ENCODE measurements at regions not wholly inside any gene's neighbourhood (a gene's known extent, or its start where the extent isn't known, plus 50 kb on each side); places are given as distances from the start of the nearest gene placed in this dataset.
"Not testable (repeated sequence)": the region's sequence is repeated elsewhere in the genome, so short reads cannot be mapped to it uniquely, and the experiment has no call there.

DNA sequence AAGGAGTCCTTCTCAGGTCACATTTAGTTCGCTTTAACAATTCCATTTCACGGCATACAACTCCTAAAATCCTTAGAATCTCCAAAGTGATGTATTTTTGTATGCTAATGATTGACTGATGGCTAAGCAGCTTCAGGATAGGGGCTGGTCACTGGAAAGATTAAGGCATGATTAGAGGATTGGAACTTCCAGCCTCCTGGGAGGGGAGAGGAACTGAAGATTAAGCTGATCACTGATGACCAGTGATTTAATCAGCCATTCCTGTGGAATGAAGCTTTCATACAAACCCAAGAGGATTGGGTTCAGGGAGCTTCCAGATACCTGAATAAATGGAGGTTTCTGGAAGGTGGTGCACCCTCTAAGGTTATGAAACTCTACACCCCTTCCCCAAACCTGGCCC, 123.9 kb upstream of the CDK13 start:
- no peak for DNase-seq

DNA sequence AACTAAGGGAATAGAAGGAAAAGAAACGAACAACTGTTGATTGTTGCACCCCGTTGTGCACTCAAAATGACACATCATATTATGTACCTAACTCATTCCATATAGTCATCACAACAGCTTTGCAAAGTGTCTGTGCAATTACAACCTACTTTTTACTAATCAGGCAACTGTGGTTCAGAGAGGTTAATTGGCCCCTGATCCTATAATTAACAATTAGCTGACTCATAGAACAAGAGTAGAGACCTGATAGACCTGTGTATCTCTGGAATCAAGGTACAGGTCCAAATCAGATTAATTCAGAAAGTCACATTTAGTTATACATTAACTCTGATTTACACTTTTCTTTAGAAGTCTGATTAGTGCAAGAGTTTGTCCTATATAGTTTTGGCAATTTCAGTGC, 122.5 kb upstream of the CDK13 start:
- DNase-seq, result no peak

GRCh38 chr7:39829028-39829427, 121.0 kb upstream of the CDK13 start:
- DNase-seq, result no peak

GRCh38 chr7:39832519-39833085, 117.5 kb upstream of the CDK13 start:
- no peak for DNase-seq

GRCh38 chr7:39833180-39833799, 116.8 kb upstream of the CDK13 start:
- DNase-seq, result peak; percentile 82

DNA sequence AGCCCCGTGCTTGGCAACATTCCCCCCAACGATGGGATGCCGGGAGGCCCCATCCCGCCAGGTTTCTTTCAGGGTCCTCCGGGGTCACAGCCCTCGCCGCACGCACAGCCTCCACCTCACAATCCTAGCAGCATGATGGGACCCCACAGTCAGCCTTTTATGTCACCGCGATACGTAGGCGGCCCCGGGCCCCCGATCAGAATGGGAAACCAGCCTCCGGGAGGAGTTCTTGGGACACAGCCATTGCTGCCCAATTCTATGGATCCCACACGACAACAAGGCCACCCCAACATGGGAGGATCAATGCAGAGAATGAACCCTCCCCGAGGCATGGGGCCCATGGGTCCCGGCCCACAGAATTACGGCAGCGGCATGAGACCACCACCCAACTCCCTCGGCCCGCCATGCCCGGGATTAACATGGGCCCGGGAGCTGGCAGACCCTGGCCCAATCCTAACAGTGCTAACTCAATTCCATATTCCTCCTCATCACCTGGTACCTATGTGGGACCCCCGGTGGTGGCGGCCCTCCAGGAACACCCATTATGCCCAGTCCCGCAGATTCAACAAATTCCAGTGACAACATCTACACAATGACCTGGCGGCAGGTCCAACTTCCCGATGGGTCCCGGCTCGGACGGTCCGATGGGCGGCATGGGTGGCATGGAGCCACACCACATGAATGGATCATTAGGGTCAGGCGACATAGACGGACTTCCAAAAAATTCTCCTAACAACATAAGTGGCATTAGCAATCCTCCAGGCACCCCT, 116.0 kb upstream of the CDK13 start:
- not testable (repeated sequence) for DNase-seq

DNA sequence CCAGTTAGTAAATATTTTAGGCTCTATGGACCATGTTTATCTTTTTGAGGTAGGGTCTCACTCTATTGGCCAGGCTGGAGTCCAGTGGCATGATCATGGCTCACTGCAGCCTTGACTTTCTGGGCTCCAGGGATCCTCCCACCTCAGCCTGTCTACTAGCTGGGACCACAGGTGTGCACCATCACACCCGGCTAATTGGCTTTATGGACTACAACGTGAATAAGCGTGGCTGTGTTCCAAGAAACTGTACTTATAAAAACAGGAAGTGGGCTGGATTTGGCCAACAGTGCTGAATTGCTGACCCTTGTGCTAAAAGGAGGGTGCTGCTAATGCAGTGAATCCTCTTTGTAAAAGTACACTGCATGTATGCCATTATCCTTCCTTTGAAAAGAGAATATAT, 111.7 kb upstream of the CDK13 start:
- DNase-seq, result peak; percentile 99

DNA sequence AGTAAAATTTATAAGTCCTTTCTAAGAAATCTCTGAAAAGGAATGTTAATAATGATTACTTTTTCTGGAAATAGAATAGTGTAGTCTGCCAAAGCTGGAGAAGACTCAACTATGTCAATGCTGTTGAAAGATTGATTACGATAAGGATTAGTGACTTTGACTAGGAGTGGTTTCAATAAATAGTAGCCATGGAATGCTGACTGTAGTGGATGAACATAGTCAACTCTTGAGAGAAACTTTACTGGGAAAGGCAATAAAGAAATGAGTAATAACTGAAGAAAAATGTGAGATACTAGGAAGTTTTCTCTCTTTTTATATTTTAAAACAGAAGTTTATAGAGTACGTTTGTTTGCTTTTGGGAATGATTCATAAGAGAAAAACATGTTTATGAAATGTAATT, 105.0 kb upstream of the CDK13 start:
- no peak for DNase-seq

DNA sequence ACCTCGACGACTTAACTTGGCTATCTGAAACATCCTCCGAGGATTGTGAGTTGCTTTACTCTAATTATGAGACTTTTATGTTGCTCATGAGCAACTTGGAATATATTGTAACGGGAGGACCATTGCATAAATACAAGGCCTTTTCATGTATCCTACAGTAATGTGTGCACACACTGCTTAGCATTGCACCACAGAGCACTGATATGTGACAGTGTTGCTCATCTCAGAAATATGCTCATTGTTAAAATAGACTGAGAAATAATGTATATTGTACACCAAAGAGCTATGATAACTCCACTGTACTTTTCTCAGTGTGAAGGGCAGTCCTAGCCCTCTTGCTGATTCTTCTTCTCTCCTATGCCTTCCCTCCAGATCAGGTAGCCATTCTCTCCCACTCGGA, 102.8 kb upstream of the CDK13 start:
- no peak for DNase-seq

DNA sequence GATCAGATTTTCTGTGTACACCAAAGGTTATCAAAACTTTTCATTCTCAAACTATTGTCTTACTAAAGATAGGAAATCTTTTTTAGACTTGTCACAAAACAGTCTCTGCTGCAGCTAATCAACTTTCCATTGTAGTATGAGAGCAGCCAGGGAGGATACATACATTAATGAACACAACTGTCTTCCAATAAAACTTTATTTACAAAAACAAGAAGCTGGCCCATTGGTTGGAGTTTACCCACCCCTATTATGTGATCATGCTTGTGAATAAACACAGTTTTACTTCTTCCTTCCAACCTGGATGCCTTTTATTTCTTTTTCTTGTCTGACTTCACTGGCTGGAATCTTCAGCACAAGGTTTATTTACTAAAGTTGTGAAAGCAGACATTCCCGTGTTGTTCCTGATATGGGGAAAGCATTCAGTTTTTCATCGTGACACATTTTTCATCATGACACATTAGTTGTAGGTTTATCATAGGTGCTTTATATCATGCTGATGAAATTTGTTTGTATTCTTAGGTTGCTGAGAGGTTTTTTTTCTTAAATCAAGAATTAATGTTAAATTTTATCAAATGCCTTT, 98.5 kb upstream of the CDK13 start:
- DNase-seq, result no peak

GRCh38 chr7:39854616-39855324, 95.3 kb upstream of the CDK13 start:
- not testable (repeated sequence) for DNase-seq

DNA sequence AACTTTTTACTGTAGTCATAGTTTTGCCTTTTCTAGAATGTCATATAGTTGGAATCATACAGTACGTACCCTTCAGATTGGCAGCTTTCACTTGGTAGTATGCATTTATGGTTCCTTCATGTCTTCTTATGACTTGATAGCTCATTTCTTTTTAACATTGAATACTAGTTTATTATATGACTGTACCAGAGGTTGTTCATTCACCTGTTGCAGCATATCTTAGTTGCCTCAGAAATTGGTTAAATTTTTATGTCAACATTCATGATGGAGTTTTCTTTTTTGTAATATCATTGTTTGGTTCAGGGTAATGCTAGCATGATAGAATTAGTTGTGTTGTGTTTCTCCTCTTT, 94.8 kb upstream of the CDK13 start:
- no peak for DNase-seq

- peak; percentile 22 for DNase-seq
These were observed 86.3 kb upstream of the CDK13 start for GRCh38 chr7:39863675-39864322.

DNA sequence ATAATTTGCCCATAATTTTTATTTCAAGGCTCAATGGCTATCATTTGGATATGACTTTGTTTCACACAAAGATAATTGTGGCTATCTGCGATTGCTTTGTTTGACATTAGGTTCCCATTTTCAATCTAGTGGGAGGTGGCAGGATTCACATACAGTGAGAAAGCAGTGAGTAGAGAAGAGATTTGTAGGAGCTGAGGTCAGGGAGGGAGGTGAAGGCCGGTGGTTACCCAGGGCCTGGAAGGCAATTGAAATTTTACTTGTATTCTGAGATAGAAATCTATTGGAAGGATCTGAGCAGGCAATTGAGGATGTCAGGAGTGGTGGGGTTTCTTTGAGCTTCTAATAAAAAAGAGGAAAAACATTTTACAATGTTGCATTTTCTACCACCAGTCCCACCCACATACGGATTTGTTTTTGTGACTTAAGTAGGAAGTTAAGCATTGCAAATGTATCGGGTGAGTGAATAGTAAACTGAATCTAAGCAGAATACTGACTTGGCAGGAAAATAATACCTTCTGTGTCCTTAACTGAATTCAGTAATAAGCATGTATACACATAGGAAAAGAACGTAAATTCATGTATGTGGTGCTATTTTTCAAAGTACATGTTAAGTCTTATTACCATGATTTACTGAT, 80.1 kb upstream of the CDK13 start:
- not testable (repeated sequence) for DNase-seq

DNA sequence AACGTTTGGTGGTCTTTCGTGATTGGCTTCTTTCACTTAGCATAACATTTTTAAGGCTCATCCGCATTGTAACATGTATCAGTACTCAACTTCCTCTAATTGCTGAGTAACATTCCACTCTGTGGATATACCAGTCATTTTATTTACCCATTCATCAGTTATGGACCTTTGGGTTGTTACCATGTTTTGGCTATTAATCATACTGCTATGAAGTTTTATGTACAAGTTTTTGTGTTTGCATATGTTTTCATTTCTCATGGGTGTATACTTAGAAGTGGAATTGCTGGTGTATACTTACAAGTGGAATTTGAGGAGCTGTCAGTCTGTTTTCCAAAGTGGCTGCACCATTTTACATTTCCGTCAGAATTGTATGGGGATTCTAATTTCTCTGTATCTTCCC, 78.4 kb upstream of the CDK13 start:
- not testable (repeated sequence) for DNase-seq

- DNase-seq, result no peak
These were observed 69.5 kb upstream of the CDK13 start for GRCh38 chr7:39880556-39880955.

DNA sequence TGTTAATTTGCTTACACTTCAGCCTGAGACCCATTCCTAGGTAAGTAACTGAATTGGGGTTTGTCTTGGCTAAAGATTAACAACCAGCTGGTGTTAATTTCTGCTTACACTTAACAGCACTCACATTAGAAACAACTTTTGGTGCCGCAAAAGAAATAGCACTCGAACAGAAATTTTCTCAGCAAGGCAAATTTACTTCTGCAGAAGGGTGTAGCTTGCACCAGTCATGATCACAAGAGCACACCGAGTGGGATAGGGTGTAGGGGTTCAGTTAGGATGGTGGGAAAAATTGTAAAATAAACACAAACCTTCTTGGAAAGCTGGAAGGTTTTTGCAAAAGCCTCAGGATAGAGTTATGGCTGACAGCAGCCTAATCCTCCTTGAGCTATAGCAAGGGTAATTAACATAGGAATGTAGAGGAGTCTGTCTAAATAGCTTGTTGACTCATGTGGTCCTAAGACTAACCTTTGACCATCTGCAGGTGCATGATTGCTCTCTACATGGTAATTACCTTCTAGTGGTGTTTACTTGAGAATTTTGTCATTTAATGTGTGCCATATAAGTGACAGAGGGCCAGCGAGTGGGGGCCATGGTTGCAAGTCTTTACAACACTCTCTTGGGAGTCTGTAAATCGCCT, 67.8 kb upstream of the CDK13 start:
- no peak for DNase-seq

DNA sequence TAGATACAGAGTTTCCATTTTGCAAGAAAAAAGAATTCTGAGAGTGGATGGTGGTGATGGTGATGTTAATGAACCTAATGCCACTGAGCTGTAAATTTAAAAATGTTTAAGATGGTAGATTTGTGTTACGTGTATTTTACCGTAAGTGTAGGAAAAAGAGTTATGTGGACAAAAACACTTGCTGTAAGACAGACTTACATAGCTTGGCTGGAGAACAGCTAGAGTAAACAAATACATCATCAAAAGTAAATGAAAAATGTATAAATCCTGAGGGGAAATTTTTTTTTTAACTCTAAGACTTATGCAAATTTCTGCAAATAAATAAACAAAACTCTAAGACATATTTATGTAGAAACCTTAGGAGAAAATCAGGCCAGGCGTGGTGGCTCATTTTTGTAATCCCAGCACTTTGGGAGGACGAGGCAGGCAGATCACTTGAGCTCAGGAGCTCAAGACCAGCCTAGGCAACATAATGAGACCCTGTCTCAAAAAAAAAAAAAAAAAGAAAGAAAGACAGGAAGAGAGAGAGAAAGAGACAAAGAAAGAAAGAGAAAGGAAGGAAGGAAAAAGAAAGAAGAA, 66.2 kb upstream of the CDK13 start:
- DNase-seq, result no peak

- no peak for DNase-seq
These were observed 61.7 kb upstream of the CDK13 start for GRCh38 chr7:39888171-39888853.

- DNase-seq, result no peak
These were observed 59.6 kb upstream of the CDK13 start for GRCh38 chr7:39890411-39890810.

GRCh38 chr7:39891894-39892293, 58.2 kb upstream of the CDK13 start:
- no peak for DNase-seq
